ENCODE measurements at regions not wholly inside any gene's neighbourhood (a gene's known extent, or its start where the extent isn't known, plus 50 kb on each side); places are given as distances from the start of the nearest gene placed in this dataset.
"Not testable (repeated sequence)": the region's sequence is repeated elsewhere in the genome, so short reads cannot be mapped to it uniquely, and the experiment has no call there.

DNA sequence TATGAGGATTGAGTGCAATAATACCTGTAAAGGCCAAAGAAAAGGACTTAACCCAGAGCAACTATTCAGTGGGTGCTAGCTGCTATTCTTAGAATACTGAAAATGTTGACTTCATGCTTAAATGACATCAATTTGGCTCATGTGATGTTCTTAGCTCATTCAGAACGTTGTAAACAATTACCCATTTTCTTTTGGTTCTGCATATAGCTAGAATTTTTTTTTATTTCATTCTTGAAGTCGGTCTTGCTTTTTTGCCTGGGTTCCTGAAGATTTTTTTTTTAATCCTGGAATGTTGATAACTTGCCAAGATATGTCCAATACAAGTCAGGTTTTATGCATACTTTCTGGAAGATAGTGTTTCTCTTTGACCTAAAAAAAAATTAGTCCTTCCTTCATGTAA lies 772.0 kb downstream of the LTN1 start:
- no peak for DNase-seq

DNA sequence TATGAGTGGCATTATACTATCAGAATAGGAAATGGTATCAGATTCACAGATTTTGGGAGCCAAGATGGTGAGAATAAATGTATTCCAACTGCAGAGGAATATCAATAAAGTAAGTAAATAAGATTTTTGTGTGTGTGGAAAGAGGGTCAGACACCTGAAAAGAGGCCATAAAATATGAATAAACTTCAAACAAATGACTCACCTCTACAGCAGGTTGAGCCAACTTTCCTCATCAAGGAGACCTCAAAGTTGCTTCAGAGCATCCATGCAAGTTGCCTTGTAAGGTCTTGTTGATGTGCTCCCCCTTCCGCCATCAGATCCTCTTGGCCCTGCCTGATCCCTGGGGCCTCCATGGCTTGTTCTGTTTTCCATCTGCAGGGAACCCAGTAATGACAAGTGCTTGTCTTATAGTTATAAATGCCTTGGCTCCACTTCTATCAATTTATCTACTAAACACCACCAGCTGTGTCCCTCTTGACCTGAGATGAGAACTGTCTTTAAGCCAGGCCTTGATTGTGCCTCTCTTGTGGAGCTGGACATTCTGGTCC lies 775.6 kb downstream of the LTN1 start:
- no peak for DNase-seq

DNA sequence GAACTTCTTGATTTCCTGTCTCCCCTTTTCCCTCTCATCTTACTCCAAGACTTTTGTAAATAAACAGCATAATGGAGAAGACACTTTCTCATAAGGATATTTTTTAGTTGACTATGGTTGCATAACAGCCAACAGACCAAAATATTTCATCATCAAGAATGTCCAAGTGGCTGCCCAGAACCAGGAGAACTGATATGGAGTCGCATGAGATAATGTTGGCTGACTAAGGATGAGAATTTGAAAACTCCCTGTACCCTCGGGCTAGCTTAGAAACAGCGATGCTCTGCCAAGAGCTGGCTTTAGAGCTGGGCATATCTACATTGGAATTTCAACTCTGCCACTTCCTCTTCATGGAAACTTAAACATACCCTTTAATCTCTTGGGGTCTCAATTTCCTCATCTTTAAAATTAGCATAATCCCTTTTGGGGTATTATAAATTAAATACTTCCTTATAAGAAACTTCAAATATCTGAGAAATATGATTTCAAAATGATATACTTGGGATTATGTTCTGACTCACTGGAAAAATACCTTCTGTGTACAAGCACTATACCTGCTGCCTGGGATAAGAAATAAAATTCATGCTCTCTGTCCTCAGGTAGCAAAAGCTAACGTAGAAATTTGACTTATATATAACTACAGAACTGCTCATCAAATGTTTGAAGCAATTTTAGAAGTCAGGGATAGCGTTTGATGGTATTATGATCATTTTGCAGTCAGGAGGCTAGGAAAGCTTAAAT lies 777.3 kb downstream of the LTN1 start:
- no peak for DNase-seq

DNA sequence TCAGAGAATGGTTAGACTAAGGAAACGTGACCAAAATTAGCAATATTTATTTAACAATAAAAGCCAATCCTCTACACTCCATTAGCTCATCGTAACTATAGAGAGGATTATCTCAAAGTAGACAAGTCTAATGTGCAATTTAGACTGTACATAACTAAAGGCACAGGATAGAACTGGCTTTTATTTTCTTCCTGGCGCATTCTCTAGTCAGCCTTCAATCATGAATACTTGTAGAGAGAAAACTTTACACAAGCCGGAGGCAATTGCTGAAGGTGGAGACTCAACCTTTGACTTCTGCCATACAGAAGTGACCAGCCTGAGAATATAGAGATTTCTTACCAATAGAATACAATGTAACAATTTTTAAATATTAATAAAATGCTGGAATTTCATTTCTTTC lies 777.9 kb downstream of the LTN1 start:
- DNase-seq = no peak

DNA sequence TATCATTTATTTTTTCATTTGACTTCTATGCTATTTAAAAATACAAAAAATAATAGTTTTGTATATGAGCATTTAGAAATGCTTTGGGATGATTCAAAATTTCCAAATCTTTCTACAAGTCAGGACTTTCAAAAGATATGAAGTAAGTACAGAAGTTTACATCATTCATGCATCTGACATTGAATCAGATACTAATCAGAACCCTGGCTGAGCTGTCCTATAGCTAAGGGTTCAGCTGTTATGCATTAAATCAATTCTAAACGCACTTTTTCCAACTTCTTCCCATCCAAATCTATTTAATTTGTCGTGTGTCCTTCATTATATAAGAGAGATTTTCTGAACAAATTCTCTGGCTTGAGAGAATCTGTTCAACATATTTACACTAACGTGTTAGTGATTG lies 779.4 kb downstream of the LTN1 start:
- DNase-seq = no peak

DNA sequence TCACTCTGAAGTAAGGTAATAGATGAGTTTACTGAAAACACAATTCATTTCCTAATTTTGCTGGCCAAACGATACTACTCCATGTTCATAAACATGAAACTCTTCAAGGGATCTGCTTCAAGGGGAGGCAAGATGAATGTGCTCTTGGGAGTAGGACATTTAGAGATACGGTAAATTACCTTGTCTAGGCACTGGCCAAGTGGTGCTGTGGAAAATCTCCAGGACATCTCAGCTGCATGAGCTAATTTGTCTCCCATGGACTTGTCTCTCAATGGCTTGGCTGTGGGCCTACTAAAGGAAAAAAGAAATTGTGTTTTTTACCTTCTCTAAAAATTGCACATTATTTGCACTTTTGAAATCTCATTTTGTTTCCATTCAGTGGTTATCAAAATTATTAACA lies 780.6 kb downstream of the LTN1 start:
- DNase-seq = no peak

DNA sequence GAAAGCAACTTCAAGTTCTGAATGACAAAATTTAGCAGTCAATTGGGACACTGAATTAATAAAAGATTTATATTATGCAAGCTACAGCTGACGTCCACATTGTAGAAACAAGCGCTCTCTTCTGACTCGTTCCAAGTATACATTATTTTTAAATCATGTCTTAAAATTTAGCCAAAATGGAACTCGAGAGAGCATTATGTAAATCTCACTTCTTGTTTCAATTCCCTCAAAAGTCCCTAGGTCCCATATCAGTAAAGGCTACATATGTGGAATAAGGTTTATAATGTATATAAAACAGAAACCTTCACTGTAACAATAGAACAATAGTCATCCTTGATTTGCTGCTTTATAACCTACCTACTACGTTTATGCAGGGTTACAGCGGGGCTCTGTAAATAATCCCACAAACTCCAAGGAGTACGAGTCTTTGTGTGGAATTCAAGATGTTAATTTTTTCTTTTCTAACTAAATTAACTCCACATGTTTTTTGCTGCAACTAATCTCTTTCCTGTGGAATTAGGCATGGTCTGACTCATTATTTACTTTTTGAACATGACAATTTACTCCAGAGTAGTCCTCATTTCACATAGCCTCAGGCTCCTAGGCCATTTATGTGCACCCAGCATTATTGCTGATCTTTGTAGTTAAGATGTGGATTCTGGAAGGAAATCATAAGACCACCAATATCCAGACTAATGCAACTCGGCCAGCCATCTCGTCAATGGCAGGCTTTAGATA lies 785.1 kb downstream of the LTN1 start:
- no peak for DNase-seq

DNA sequence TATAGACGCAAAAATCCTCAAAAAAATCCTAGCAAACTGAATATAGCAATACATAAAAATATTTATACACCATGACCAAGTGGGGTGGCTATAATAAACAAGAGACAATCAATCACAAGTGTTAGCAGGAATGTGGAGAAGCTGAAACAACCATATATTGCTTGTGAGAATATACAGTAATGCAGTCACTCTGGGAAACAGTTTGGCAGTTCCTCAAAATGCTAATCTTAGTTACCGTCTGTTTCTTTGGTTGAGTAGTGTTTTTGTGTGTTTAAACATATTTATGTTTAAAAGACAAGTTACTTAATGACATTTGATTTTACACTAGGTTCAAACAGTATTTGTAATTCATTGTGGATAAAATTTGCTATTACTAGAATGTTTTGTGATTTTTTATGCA lies 792.0 kb downstream of the LTN1 start:
- no peak for DNase-seq

DNA sequence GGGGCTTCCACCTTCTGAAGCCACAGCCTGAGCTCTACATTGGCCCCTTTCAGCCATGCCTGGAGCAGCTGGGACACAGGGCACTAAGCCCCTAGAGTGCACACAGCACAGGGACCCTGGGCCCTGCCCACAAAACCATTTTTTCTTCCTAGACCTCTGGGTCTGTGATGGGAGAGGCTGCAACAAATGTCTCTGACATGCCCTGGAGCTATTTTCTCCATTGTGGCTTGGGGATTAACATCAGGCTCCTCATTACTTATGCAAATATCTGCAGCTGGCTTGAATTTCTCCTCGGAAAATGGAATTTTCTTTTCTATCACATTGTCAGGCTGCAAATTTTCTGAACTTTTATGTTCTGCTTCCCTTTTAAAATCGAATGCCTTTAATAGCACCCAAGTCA lies 795.7 kb downstream of the LTN1 start:
- no peak for DNase-seq

DNA sequence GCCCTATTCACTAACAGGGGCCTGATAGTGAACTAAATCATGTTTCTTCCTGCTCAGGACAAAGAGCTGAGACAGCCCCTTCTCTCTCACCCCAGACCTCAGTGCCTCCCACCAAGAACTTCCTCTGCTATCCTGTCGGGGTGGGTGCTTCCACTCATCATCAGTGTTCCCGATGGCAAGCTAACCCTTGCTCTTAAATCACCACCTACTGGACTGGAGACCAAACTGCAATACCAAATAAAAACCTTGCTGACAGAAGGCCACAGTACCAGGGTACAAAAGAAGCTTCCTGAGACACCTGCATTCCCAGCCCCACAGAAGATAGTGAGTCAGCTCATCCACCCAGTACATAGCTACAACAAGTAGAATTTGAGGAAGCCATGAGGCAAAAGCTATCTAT lies 799.5 kb downstream of the LTN1 start:
- no peak for DNase-seq

DNA sequence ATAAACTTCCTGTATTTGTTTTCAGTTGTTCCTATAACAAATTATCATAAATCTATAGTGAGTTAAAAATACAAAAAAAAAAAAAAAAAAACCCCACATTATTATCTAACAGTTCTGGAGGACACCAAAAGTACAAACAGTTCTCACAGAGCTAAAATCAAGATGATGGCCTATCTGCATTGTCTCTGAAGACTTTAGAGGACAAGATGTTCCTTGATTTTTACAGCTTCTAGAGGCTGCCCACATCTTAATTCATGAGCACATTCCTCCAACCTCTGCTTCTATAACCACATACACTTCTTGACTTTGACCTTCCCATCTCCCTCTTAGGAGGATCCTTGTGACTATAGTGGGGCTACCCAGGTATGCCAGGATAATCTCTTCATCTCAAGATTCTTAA lies 806.1 kb downstream of the LTN1 start:
- no peak for DNase-seq

DNA sequence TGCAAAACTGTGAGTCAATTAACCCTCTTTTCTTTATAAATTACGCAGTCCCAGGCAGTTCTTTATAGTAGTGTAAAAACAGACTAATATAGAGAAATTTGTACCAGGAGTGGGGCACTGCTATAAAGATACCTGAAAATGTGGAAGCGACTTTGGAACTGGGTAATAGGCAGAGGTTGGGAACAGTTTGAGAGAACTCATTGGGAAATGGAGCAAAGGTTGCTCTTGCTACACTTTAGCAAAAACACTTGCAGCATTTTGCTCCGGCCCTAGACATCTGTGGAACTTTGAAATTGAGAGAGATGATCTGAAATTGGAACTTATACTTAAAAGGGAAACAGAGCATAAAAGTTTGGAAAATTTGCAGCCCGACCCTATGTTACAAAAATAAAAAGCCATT lies 810.9 kb downstream of the LTN1 start:
- no peak for DNase-seq

DNA sequence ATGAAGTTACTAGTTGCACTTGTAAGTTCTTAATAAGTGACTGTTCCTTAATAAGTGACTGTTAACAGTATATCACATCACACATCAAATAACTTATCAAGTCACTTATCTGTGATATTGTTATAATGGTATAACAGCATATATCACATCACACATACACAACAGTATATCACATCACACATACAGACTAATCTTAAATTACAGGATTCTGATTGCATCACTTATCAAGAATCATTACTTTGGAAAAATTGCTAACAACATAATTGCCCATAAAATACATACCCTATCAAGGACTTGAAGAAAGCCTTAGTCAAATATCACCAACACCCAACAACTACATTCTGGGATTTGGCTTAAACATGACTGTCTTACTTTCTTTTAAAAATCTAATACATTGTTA lies 813.5 kb downstream of the LTN1 start:
- DNase-seq = no peak

DNA sequence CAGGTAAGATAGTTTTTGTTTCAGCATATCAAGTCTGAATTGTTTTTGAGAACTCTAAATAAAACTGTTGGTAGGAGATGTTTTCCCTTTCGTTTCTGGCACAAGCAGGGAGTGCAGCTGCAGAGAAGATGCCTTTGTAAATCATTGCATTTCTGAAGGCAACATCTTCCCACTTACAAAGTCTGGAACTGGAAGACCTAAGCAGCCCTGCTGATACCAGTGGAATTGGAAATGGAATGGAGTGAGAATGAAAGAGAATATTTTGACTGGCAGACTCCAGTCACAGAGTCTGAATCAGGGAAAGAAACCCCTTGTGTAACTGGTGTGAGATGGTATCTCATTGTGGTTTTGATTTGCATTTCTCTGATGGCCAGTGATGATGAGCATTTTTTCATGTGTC lies 815.6 kb downstream of the LTN1 start:
- DNase-seq = no peak

DNA sequence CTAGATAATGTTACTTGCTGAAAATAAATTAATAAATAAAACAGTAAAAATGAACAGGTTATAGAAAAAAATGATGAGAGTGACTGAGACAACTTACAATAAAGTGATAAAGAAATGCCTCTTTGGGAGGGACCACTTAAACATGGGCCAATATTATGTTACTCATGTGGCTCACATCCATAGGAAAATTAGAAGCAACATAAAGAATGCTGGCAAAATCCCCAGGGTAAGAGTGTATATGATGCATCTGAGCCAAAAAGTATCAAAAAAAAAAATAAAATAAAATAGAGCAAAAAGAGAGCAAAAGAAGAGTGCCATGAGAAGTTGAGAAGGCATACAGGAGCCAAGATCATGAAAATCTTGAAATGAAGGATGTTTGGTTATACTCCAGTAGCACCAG lies 818.0 kb downstream of the LTN1 start:
- no peak for DNase-seq

DNA sequence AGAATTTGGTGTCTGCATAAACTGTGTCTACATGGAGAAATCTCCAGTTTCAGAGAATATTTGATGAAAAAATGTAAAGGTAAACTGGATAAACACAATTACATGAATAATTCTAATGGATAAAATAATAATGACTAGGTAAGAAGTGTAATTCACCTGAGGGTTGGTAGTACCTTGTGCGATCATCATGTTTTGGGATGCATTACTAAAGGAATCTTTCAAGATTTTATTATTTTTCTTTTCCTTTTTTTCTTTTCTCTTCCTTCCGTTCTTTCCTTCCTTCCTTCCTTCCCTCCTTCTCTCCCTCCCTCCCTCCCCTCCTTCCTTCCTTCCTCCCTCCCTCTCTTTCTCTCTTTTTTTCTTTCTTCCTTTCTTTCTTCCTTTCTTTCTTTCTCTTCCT lies 818.7 kb downstream of the LTN1 start:
- DNase-seq = no peak

DNA sequence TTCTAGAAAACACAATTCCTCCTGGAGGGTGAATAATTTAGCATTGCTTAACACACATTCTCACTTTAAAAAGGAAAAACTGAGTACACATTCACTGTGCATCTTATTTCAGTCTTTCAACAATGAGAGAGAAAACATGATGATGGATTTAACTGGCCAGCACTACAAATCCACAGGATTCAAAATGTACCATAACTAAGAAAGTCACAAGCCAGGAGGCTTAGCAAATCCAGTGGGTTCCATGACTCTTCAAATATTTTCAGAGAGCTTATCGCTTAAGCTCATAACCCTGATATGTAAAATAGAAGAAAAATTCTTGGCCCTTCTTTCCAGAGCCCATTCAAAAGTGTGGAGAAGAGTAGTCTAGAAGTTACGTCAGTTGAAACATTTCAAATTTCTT lies 820.3 kb downstream of the LTN1 start:
- no peak for DNase-seq

DNA sequence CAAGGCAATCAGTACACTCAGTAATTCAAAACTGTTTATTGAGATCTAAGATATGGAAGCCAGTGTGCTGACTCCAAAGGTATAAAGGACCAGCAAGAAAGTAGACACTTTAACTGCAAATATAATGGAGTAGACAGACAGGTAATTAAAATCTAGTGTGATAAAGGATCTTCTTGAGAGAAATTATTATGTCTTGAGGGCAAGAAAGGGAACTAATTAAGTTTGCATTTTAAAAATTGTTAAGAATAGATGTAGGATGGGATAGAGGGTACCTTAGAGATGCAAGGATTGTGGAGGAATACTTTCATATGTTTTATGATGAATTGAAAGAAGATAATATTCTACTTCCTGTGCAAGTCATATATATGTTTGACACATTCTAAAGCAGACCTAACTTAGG lies 825.3 kb downstream of the LTN1 start:
- DNase-seq = no peak

DNA sequence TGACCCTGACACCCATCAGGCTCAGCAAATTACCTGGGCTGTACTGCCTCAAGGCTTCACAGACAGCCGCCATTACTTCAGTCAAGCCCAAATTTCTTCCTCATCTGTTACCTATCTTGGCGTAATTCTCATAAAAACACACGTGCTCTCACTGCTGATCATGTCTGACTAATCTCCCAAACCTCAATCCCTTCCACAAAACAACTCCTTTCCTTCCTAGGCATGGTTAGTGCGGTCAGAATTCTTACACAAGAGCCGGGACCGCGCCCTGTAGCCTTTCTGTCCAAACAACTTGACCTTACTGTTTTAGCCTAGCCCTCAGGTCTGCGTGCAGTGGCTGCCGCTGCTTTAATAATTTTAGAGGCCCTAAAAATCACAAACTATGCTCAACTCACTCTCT lies 828.2 kb downstream of the LTN1 start:
- not testable (repeated sequence) for DNase-seq

DNA sequence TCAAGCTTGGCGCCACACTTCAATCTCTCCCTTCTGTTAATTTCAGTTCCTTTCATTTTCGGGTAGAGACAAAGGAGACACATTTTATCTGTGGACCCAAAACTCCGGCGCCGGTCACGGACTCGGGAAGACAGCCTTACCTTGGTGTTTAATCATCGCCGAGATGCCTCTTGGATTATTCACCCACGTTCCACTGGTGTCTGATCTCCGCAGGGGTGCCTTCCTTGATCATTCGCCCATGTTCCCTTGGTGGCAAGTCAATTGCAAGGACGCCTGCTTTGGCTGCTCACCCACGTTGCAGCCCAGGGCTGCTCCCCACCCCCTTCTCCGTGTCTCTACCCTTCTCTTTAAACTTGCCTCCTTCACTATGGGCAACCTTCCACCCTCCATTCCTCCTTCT lies 830.6 kb downstream of the LTN1 start:
- not testable (repeated sequence) for DNase-seq

DNA sequence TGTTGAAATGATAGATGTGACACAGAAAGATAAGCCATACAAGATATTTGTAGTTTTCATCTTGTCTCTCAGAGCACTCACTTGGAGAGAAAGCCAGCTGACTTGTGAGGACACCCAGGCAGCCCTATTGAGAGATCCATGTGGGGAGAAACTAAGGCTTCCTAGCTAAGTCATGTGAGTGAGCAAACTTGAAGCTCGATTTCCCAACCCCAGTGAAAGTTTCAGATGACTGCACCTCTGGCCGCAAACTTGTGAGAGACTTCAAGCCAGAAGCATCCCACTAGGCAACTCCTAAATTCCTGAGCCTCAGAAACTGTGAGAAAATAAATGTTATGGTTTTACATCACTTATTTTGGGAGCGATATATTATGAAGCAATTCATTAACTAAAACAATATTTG lies 832.3 kb downstream of the LTN1 start:
- DNase-seq = no peak

DNA sequence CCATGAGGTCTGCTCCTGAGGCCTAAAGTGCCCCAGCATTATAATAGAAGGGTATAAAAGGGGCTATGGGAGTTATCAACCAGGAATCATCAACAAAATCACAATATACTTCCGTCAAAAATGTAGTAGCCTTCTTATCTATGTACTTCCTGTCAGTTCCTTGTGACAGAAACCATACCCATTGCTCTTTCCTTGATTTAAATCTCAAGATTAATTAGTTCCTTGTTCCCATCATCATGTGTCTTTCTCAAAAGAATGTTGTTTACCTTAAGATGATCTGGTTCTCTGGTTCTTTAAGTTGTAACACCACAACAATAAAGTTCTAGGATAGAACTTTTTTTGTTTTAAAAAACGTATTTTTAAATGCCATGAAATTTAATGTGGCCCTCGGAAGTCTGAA lies 833.3 kb downstream of the LTN1 start:
- no peak for DNase-seq

DNA sequence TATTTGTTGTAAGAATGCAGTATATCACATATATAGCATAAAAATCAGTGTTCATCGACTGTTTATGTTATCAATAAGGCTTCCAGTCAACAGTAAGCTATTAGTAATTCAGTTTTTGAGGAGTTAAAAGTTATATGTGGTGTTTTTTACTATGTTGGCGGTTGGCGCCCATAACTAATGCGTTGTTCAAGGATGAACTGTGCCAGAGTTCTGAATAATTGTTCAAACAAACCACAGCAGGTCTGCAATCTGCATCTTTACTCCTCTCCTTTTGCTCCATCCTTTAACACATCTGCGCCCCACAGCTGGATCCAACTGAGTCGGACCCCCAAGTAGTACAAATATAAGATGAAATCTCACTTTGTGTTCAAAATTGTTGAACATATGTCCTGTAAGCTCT lies 836.1 kb downstream of the LTN1 start:
- DNase-seq = no peak

DNA sequence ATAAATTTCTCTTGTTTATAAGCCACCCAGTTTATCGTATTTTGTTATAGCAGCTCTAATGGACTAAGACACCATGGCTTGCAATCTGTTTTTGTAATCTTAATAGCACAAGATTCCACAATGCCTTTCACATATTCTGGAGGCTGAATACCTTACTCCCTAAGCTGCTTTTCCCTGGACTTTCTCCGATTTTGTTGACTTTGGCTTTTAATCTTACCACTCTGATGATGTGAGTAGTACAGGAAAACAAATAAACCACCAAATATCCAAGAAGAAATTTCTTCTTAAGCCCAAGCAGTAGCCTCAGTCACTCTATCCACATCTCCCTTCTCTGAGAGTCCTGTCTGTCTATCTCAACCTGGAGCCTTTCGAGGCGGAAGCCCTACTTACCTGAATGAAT lies 838.6 kb downstream of the LTN1 start:
- no peak for DNase-seq

DNA sequence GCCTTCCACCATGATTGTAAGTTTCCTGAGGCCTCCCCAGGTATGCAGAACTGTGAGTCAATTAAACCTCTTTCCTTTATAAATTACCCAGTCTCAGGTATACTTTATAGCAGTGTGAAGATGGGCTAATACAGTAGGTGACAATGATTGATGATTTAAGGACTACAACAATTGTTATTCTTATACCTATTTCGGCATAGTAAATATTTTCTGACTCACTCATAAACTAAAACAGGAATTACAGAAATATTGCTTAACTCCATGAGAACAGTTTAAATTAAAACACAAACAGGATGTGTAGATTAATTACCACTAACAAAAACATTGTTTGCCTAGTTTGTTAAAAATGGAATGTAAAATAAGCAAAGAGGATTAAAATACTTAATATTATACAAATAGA lies 839.9 kb downstream of the LTN1 start:
- no peak for DNase-seq

Measured in activated CD4-positive, CD25-positive, alpha-beta regulatory T cell treated with anti-CD3 and anti-CD28 coated beads, Interleukin-2, amount 50 U/mL, for 72 hours (primary cell).